ENCODE measurements at regions not wholly inside any gene's neighbourhood (a gene's known extent, or its start where the extent isn't known, plus 50 kb on each side); places are given as distances from the start of the nearest gene placed in this dataset.

DNA sequence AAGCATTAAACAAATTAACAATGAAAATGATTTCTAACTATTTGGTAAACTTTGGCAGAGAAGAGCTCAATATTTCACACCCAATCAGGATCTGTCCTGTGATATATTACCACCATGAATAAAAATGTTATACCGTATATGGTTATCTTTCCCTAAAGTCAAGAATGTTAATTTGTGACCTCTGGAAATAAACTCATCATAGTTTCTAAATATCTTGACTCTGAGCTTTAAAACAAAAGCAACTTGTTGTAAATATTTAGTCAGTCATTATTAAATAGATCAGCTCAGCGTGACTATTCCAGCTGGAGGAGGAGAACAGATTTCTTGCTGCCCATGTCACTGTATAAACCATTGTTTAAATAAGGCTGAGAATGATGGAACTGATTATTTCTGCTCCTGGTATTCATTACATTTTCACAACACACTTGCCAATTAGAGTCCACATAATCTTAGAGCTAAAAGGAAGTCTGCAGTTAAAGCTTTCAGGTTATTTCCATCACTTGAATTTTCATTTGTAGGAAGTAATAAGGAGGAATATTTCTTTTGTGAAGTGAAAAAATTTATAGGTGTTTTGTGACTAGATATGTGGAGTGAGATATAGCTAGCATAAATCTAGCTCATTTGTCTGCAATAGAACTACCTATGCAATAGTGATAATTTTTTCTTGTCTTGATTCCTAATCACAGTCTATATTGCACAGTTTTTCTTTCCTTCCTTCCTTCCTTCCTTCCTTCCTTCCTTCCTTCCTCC lies 106.5 kb upstream of the P2RY1 start:
- H3K36me3 ChIP-seq (ENCODE audit: insufficient read depth, low read length), result no peaks in the 10 kb centered on the region

DNA sequence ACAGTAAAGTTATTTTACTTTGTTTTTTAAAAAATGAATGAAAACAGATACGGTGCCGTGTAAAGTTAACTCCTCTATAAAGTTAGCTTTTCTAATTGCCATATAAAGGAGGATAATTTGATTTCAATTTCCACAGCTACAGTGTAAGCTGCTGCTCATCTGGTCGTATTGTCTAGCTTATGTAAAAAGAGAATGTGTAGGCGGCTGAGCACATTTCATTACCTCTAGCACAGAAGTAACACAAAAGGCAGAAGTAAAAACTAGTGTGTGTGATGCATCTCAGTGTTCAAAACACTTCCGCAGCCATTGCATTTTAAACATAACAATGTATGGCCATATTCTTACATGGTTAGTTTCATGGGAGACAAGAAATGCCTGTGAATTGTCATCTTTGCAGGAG lies 105.0 kb upstream of the P2RY1 start:
- intact Hi-C loops (cut with DNase I, micrococcal nuclease), result no loop called here
- POLR2A ChIA-PET, result no interaction called here
- H3K27ac ChIP-seq (ENCODE audit: low read depth in 1 of 2, low read length in 2 of 2), result no peak overlapping the region
- Mint-ChIP-seq H3K27me3 (no peaks in the 10 kb centered on the region), H3K4me1 (ENCODE audit: low read depth) (no peaks in the 10 kb centered on the region), H3K27ac (no peak overlapping the region), H3K4me3 (no peak overlapping the region), H3K36me3 (ENCODE audit: low read depth) (no peaks in the 10 kb centered on the region), H3K9me3 (no peaks in the 10 kb centered on the region)
- no peak for ATAC-seq (ENCODE audit: poor library complexity)
- H3K4me3 ChIP-seq (ENCODE audit: low read length), result no peak overlapping the region
- CTCF ChIA-PET, result no interaction called here
- H3K27me3 ChIP-seq (ENCODE audit: control insufficient read depth in 1 of 2, insufficient read depth in 2 of 2, low read length in 2 of 2), result no peaks in the 10 kb centered on the region
- TF ChIP-seq, protein P1, sequence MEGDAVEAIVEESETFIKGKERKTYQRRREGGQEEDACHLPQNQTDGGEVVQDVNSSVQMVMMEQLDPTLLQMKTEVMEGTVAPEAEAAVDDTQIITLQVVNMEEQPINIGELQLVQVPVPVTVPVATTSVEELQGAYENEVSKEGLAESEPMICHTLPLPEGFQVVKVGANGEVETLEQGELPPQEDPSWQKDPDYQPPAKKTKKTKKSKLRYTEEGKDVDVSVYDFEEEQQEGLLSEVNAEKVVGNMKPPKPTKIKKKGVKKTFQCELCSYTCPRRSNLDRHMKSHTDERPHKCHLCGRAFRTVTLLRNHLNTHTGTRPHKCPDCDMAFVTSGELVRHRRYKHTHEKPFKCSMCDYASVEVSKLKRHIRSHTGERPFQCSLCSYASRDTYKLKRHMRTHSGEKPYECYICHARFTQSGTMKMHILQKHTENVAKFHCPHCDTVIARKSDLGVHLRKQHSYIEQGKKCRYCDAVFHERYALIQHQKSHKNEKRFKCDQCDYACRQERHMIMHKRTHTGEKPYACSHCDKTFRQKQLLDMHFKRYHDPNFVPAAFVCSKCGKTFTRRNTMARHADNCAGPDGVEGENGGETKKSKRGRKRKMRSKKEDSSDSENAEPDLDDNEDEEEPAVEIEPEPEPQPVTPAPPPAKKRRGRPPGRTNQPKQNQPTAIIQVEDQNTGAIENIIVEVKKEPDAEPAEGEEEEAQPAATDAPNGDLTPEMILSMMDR (IDR thresholded peaks at IDR 0.05), result no peak
- no peaks in the 10 kb centered on the region for H3K4me1 ChIP-seq (ENCODE audit: insufficient read depth, low read length)
- no peaks in the 10 kb centered on the region for H3K36me3 ChIP-seq (ENCODE audit: insufficient read depth, low read length)
- no peaks in the 10 kb centered on the region for H3K9me3 ChIP-seq (ENCODE audit: control insufficient read depth in 1 of 2, insufficient read depth in 1 of 2, low read length in 2 of 2)
- DNase-seq, result no peak

More for the DNA sequence above, 106.5 kb upstream of the P2RY1 start:
- CTCF ChIA-PET, result no interaction called here
- Histone ChIP-seq H3K27me3 (ENCODE audit: control insufficient read depth in 1 of 2, insufficient read depth in 2 of 2, low read length in 2 of 2) (no peaks in the 10 kb centered on the region), H3K4me1 (ENCODE audit: insufficient read depth, low read length) (no peaks in the 10 kb centered on the region), H3K27ac (ENCODE audit: low read depth in 1 of 2, low read length in 2 of 2) (no peak overlapping the region), H3K4me3 (ENCODE audit: low read length) (no peak overlapping the region), H3K9me3 (ENCODE audit: control insufficient read depth in 1 of 2, insufficient read depth in 1 of 2, low read length in 2 of 2) (no peaks in the 10 kb centered on the region)
- TF ChIP-seq, protein P1 (IDR thresholded peaks at IDR 0.05), result no peak
- no peak overlapping the region for H3K27ac Mint-ChIP-seq
- no peaks in the 10 kb centered on the region for H3K36me3 Mint-ChIP-seq (ENCODE audit: low read depth)
- H3K4me3 Mint-ChIP-seq, result no peak overlapping the region
- intact Hi-C loops (cut with DNase I, micrococcal nuclease), result no loop called here
- POLR2A ChIA-PET, result no interaction called here
- ATAC-seq (ENCODE audit: poor library complexity) (no peak), DNase-seq (no peak)
- H3K27me3 Mint-ChIP-seq, result peaks cover 6% of the 10 kb centered on the region
- no peaks in the 10 kb centered on the region for H3K4me1 Mint-ChIP-seq (ENCODE audit: low read depth)
- no peaks in the 10 kb centered on the region for H3K9me3 Mint-ChIP-seq

DNA sequence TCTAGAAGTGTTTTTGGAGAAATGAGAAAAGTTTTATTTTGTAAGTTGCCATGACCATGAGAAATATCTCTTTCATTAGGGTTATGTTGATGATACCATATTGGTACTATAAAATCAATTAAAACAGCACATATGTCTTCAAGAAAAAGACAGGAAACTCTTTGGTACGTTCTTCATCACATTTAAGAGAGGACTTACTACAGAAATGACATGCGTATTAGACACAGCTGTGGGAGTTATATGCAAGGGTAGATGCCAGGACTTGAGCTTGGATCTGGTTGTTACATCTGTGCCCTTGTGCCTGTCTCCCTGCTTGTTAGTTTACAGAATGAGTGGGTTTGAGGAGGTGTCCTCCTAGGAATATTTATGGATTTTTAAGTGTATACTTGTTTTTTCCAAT lies 103.4 kb upstream of the P2RY1 start:
- Histone ChIP-seq H3K27me3 (ENCODE audit: control insufficient read depth in 1 of 2, insufficient read depth in 2 of 2, low read length in 2 of 2) (no peaks in the 10 kb centered on the region), H3K9me3 (ENCODE audit: control insufficient read depth in 1 of 2, insufficient read depth in 1 of 2, low read length in 2 of 2) (no peaks in the 10 kb centered on the region), H3K27ac (ENCODE audit: low read depth in 1 of 2, low read length in 2 of 2) (no peak overlapping the region), H3K4me3 (ENCODE audit: low read length) (no peak overlapping the region), H3K4me1 (ENCODE audit: insufficient read depth, low read length) (no peaks in the 10 kb centered on the region), H3K36me3 (ENCODE audit: insufficient read depth, low read length) (no peaks in the 10 kb centered on the region)
- Mint-ChIP-seq H3K27me3 (no peaks in the 10 kb centered on the region), H3K36me3 (ENCODE audit: low read depth) (no peaks in the 10 kb centered on the region), H3K9me3 (no peaks in the 10 kb centered on the region), H3K27ac (no peak overlapping the region), H3K4me1 (ENCODE audit: low read depth) (no peaks in the 10 kb centered on the region), H3K4me3 (no peak overlapping the region)
- ChIA-PET CTCF (no interaction called here), POLR2A (no interaction called here)
- TF ChIP-seq, protein P1 (IDR thresholded peaks at IDR 0.05), result no peak
- no peak for DNase-seq
- intact Hi-C loops (cut with DNase I, micrococcal nuclease), result no loop called here
- ATAC-seq (ENCODE audit: poor library complexity), result no peak

Measured in CD4-positive, alpha-beta T cell (primary cell).